ENCODE measurements at regions not wholly inside any gene's neighbourhood (a gene's known extent, or its start where the extent isn't known, plus 50 kb on each side); places are given as distances from the start of the nearest gene placed in this dataset.

DNA sequence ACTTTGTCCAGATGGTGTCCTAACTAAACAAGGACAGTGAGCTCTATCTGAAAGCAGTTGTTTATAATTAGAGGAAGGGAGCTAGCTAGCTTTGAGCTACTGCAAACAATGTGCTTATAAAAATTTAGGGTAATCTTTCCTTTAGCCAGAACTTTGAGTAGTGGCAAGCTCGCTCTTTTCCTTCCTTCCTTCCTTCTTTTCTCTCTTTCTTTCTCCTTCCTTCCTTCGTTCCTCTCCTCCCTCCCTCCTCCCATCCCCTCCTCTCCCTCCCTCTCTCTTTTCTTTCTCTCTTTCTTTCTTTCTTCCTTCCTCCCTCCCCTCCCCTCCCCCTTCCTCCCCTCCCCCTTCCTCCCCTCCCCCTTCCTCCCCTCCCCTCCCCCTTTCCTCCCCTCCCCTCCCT lies 520.1 kb downstream of the INHBA start:
- H3K9me3 ChIP-seq = no peaks in the 10 kb centered on the region
- no peaks in the 10 kb centered on the region for H3K27me3 ChIP-seq
- no peak overlapping the region for H3K4me3 ChIP-seq (ENCODE audit: low read depth, low read length)
- H3K4me1 ChIP-seq = no peaks in the 10 kb centered on the region
- no peak for DNase-seq
- no peaks in the 10 kb centered on the region for H3K36me3 ChIP-seq
- no peak for TF ChIP-seq CTCF (IDR thresholded peaks at IDR 0.05; ENCODE audit: low read depth, low read length)

DNA sequence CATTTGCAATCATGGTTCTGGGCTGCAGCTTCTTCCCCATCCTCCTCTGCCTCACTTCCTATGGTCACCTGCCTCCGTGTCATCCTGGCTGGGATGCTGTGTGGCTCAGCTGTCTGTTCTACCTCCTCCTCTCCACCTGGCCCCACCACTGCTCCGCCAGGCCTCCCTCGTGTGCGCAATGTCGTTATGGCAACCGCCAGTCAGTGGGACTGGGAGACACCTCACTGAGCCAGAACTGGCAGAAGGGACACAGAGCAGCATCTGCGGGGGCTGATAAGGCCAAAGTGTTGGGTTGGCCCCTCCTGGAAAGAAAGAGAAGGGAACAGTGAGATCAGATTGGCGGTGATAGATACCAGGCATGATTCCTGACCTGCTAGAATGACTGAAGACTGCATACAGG lies 527.5 kb downstream of the INHBA start:
- Histone ChIP-seq H3K4me3 (ENCODE audit: low read depth, low read length) (no peak overlapping the region), H3K4me1 (no peaks in the 10 kb centered on the region), H3K9me3 (no peaks in the 10 kb centered on the region), H3K36me3 (no peaks in the 10 kb centered on the region), H3K27me3 (no peaks in the 10 kb centered on the region)
- DNase-seq = peak; percentile 35
- TF ChIP-seq CTCF (IDR thresholded peaks at IDR 0.05; ENCODE audit: low read depth, low read length) = no peak

DNA sequence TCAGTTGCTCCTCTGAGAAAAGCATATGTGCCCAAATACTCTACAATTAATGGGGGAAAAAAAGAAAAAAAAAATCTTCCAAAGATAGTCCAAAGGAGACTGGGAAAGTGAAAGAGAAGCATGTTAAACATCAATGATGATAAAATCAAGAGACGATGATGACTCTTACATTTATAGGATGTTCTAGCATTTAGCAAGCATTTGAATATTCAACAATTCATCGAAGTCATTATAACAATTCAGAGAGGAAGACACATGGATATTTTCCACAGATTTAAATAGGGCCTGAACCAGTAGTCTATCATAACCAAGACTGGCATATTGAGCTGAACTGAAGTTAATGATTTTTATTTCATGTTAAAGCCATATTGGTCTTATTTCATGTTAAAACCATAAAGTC lies 528.4 kb downstream of the INHBA start:
- no peaks in the 10 kb centered on the region for H3K36me3 ChIP-seq
- TF ChIP-seq CTCF (IDR thresholded peaks at IDR 0.05; ENCODE audit: low read depth, low read length) = no peak
- no peak overlapping the region for H3K4me3 ChIP-seq (ENCODE audit: low read depth, low read length)
- no peaks in the 10 kb centered on the region for H3K4me1 ChIP-seq
- H3K27me3 ChIP-seq = no peaks in the 10 kb centered on the region
- no peaks in the 10 kb centered on the region for H3K9me3 ChIP-seq
- DNase-seq = no peak

GRCh38 chr7:41170466-41170865 lies 532.4 kb downstream of the INHBA start:
- Histone ChIP-seq H3K9me3 (no peaks in the 10 kb centered on the region), H3K4me3 (ENCODE audit: low read depth, low read length) (no peak overlapping the region), H3K36me3 (no peaks in the 10 kb centered on the region), H3K4me1 (no peaks in the 10 kb centered on the region), H3K27me3 (no peaks in the 10 kb centered on the region)
- TF ChIP-seq CTCF (IDR thresholded peaks at IDR 0.05; ENCODE audit: low read depth, low read length) = no peak
- no peak for DNase-seq

DNA sequence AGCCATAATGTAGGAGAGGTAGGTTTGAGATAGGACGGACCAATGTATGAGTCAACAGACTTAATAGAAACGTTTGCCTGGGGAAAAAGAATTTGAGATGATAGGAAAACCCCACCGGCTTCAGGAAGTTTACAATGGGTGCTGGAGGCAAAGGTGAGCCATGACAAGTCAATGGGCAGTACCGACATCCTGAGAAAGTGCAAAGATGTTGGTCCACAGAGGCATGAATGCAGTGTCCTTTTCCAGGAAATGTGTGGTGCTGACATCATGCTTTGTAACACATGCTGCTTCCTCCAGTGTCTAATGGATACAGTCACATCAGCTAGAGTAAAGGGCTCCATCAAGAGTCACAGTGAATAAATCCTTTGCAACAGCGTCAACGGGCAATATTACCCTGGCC lies 533.6 kb downstream of the INHBA start:
- H3K36me3 ChIP-seq = no peaks in the 10 kb centered on the region
- H3K4me3 ChIP-seq (ENCODE audit: low read depth, low read length) = no peak overlapping the region
- DNase-seq = no peak
- H3K27me3 ChIP-seq = no peaks in the 10 kb centered on the region
- H3K4me1 ChIP-seq = no peaks in the 10 kb centered on the region
- H3K9me3 ChIP-seq = no peaks in the 10 kb centered on the region
- no peak for TF ChIP-seq CTCF (IDR thresholded peaks at IDR 0.05; ENCODE audit: low read depth, low read length)

DNA sequence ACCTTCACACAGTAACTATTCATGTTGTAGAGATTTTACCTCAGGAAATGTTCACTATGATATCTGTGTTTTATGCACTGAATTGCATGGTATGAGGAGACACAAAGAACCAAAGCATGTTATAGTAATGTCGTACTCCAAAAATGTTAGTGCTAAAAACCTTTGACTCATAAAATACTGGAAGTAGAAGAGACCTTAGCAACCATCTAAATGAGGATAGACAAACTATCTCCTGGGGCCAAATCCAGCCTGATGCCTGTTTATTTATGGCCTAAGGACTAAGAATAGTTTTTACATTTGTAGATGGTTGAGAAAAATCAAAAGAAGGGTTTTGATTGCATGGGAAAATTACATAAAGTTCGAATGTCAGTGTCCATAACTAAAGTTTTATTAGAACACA lies 535.1 kb downstream of the INHBA start:
- Histone ChIP-seq H3K4me1 (no peaks in the 10 kb centered on the region), H3K4me3 (ENCODE audit: low read depth, low read length) (no peak overlapping the region), H3K27me3 (no peaks in the 10 kb centered on the region), H3K36me3 (no peaks in the 10 kb centered on the region), H3K9me3 (no peaks in the 10 kb centered on the region)
- DNase-seq = no peak
- TF ChIP-seq CTCF (IDR thresholded peaks at IDR 0.05; ENCODE audit: low read depth, low read length) = no peak
